SKM-1 treated with dmso at 0.1 percent for 144 hours (cell line): ENCODE measurements at regions not wholly inside any gene's neighbourhood (a gene's known extent, or its start where the extent isn't known, plus 50 kb on each side); places are given as distances from the start of the nearest gene placed in this dataset.

Experiments used
- DNase-seq: peaks from one replicate; lab custom pipeline; 2025; ENCODE audit not compliant: unreplicated experiment; lab: John Stamatoyannopoulos, UW

DNA sequence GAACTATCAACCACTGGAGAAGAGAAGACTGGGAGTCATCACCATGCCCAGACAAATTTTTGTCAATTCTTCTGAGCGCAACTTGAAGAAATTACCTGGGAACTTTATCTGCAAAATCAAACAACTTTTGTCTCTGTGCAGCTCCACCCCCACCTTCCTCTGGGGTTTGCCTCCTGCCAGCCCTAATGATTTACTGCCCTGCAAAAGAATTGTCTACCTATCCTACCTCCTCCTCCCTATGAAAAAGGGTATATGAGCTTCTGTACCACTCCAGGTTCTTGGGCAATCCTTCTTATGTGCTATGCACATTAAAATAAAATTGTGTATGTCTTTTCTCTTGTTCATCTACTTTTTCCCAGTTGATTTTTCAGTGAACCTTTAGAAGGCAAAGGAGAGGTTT, 191.9 kb downstream of the URB2 start:
- no peak for DNase-seq

DNA sequence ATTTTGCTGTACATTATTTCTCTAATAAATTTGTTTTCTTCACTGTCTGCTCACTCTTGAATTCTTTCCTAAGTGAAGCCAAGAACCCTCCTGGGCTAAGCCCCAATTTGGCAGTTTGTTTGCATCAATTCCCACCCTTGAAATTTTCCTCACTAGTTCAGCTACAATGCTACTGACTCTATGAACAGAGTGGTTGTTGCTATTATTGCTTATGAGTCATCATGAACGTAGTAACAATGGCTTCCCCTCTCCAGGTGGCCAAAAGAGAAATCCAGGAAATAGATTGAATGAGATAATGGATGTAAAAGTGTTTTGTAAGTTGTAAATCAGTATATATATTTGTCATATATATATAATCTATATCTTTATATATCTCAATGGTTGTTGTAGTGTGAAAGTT, 193.0 kb downstream of the URB2 start:
- DNase-seq: no peak

GRCh38 chr1:229822026-229822425, 196.0 kb downstream of the URB2 start:
- DNase-seq: no peak

- no peak for DNase-seq
These were observed 199.0 kb downstream of the URB2 start for GRCh38 chr1:229825042-229825441.

GRCh38 chr1:229828461-229828860, 202.4 kb downstream of the URB2 start:
- no peak for DNase-seq

- DNase-seq: no peak
These were observed 206.6 kb downstream of the URB2 start for GRCh38 chr1:229832695-229833094.

DNA sequence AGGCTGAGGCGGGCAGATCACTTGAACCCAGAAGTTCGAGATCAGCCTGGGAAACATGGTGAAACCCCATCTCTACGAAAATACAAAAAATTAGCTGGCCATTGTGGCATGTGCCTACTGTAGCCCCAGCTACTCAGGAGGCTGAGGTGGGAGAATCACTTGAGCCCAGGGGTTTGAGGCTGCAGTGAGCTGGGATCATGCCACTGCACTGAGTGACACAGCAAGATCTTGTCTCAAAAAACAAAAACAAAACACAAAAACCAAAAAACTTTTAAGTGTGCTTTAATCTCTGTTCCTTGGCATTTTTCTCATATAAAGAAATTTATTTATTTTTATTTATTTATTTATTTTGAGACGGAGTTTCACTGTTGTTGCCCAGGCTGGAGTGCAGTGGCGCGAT, 208.2 kb downstream of the URB2 start:
- DNase-seq: no peak

- DNase-seq: no peak
These were observed 209.2 kb downstream of the URB2 start for GRCh38 chr1:229835226-229835625.

DNA sequence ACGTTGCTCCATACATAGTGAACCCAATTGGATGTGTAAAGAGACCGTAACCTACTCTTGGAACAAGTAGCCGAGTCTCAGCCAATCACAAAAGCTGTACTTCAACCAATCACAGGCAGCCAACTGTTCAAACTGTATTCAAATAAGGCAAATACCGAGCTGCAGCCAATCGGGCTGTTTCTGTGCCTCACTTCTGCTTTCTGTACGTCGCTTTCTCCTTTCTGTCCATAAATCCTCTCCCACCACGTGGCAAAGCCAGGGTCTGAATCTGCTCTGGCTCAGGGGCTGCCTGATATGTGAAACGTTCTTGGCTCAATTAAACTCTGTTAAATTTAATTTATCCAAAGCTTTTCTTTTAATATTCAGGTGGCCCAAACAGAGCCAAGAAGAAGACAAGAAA, 210.3 kb downstream of the URB2 start:
- no peak for DNase-seq

DNA sequence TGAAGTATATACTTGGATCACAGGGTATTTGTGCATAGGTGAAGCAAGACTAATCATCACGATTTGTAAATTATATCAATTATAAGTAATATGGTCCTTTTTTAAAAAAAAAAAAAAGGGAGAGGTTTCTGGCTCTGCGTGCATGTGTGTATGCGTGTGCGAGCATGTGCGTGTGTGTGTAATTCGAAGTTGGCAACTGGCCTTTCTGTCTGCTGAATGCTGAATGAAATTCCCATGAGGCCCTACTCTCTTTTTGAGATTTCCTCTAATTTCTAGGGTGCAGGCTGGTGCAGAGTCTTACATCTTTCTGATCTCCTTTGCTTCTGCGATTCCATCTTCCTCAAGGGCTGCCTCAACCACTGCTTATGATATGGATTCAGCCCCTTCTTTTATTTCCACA, 212.2 kb downstream of the URB2 start:
- DNase-seq: no peak

- no peak for DNase-seq
These were observed 213.8 kb downstream of the URB2 start for GRCh38 chr1:229839800-229840199.

DNA sequence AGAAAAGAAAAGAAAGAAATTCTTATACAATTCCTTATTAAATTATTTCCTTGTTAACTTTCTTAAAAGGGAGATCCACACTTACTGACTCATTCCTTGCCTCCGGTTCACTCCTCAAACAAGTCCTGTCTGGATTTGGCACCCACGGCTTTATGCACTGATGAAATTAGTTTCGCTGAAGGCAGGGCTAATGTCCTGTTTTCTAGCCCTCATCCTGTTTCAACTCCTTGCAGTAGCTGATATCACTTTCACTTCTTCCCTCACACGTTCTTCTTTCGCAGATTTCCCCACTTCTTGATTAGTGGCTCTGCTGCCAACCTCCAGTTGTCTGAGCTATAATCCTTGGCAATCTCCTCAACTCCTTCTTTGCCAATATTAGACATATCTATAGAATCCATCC, 215.2 kb downstream of the URB2 start:
- DNase-seq: no peak

- DNase-seq: no peak
These were observed 216.5 kb downstream of the URB2 start for GRCh38 chr1:229842302-229843255.

DNA sequence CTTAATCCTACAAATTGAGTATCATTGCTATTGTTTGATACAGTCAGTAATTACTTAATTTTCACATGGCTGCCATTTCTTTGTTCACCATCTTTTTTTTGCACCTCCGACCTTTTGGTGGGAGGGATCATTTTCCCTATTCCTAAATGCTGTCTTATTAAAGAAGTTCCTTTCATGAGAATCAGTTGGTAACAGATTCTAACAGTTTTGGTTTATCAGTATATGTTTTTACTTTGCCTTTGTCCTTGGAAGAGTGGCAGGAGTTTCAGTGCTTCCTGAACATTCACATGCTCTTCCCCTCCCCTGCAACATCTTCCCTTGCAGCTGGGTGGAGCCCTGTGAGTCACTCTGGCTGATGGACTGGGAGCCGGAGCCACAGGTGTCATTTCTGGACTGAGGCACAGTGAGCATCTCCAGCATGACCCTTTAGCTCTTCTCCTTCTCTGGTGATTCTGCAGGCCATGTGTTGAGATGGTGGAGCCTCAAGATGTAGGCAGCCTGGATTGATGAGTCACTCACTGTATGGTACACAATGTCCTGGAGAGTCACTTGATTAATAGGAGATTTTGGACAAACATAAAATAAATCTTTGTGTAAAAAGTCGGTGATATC, 217.7 kb downstream of the URB2 start:
- no peak for DNase-seq

DNA sequence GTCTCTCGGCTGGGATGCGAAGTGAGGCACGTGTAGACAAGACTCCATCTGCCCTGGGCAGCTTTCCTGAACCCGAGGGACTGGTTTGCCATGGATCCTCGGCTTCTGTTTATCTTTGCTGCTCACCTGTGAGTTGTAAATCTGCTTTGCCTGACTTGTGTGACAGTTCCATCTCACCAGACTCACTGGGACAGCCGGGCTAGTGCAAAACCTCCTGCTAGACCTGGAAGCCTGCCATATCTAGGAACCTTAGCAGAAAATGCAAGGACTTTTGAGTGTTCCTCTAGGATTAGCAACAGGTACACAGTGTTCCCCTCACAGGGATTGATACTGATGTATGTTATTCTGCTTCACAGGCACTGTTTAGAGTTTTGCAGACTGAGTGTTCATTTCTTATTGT, 218.6 kb downstream of the URB2 start:
- DNase-seq: no peak

DNA sequence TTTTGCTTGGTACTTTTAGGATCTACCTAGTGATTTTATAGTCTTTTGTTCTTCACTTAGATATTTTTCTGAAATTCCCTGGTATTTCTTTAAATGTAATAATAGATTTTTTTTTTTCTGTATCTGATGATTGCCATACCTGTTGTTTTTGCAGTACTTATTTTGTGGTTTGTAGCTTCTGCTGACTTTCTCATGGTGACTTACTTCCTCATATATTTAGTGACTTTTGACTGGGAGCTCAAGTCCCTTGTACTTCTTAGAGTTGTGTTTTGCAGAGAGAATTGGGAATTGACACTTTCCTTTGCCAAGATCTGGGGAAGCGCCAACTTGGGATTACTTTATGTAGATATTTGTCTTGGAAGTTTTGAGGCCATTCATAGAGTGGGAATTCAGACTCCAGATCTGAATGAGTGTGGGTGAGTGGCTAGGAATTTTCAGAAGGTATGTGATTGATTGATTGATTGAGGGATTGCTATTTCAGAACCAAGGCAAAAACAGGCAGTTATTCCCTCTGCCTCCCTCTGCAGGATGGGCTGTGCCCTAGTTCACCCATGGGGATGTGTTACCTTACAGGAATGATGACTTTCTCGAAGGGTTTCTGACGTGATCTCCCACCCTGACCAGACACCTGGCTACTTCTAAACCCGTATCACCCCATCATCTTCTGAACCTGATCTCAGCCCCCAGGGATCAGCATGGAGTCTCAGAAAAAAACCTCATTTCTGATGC, 219.5 kb downstream of the URB2 start:
- DNase-seq: no peak

DNA sequence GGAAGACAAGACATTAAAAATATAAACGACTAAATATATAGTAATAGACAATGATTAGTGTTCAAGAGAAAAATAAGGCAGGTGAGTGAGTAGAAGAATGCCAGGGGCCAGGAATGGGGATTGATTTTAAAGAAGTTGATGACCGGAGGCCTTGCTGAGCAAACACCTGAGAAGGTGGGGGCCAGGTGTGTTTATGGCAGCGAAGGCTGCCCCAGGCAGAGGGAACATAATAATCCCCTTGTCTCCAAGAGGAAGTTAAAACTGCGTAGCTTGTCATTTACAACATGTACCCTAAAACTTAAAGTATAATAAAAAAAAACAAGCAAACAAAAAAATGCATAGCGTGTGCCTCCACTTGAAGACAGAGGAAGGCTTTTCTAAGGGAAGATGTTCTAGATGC, 220.3 kb downstream of the URB2 start:
- DNase-seq: no peak

GRCh38 chr1:229848752-229849677, 218.0 kb upstream of the GALNT2 start:
- DNase-seq: peak; percentile 39

DNA sequence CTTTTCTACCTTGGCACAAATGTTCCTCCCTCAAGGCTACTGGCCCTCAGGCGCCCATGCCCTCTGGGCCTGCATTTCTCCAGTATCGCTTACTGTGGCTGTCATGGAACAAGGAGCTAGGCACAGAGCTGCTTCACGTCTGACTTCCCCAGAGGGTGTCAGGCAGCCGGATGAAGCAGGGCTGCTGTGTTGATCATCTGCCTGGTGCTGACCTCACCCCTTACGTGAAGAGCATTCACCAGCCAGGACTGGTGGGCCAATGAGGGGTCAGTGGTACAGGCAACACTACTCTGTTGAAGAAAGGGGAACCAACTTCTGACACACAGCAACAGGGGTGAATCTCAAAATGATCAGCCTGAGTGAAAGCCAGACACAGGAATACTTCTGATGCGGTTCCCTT, 215.5 kb upstream of the GALNT2 start:
- no peak for DNase-seq

GRCh38 chr1:229853751-229854150, 213.3 kb upstream of the GALNT2 start:
- no peak for DNase-seq

- DNase-seq: no peak
These were observed 212.4 kb upstream of the GALNT2 start for GRCh38 chr1:229854620-229855019.
